ENCODE measurements at regions not wholly inside any gene's neighbourhood (a gene's known extent, or its start where the extent isn't known, plus 50 kb on each side); places are given as distances from the start of the nearest gene placed in this dataset.
"Not testable (repeated sequence)": the region's sequence is repeated elsewhere in the genome, so short reads cannot be mapped to it uniquely, and the experiment has no call there.

- DNase-seq, result no peak
These were observed 105.9 kb downstream of the OTOL1 start for GRCh38 chr3:161602475-161602874.

- no peak for DNase-seq
These were observed 106.3 kb downstream of the OTOL1 start for GRCh38 chr3:161602918-161603317.

- no peak for DNase-seq
These were observed 110.4 kb downstream of the OTOL1 start for GRCh38 chr3:161607056-161607455.

- no peak for DNase-seq
These were observed 122.7 kb downstream of the OTOL1 start for GRCh38 chr3:161619351-161619750.

- DNase-seq, result peak; percentile 3
These were observed 134.2 kb downstream of the OTOL1 start for GRCh38 chr3:161630794-161631193.

GRCh38 chr3:161631536-161631935 lies 134.9 kb downstream of the OTOL1 start:
- no peak for DNase-seq

- no peak for DNase-seq
These were observed 141.0 kb downstream of the OTOL1 start for GRCh38 chr3:161637559-161637958.

GRCh38 chr3:161639095-161639494 lies 142.5 kb downstream of the OTOL1 start:
- not testable (repeated sequence) for DNase-seq

GRCh38 chr3:161640181-161640580 lies 143.6 kb downstream of the OTOL1 start:
- DNase-seq, result no peak

- no peak for DNase-seq
These were observed 144.7 kb downstream of the OTOL1 start for GRCh38 chr3:161641287-161641686.

- DNase-seq, result no peak
These were observed 148.5 kb downstream of the OTOL1 start for GRCh38 chr3:161644891-161645635.

GRCh38 chr3:161647936-161648470 lies 151.4 kb downstream of the OTOL1 start:
- no peak for DNase-seq

- no peak for DNase-seq
These were observed 153.4 kb downstream of the OTOL1 start for GRCh38 chr3:161649900-161650484.

GRCh38 chr3:161657786-161658185 lies 161.2 kb downstream of the OTOL1 start:
- DNase-seq, result no peak

- no peak for DNase-seq
These were observed 174.5 kb downstream of the OTOL1 start for GRCh38 chr3:161671141-161671540.

- DNase-seq, result no peak
These were observed 175.9 kb downstream of the OTOL1 start for GRCh38 chr3:161672478-161672877.

- DNase-seq, result no peak
These were observed 177.3 kb downstream of the OTOL1 start for GRCh38 chr3:161673866-161674265.

GRCh38 chr3:161674402-161674801 lies 177.8 kb downstream of the OTOL1 start:
- no peak for DNase-seq

GRCh38 chr3:161681831-161682230 lies 185.2 kb downstream of the OTOL1 start:
- DNase-seq, result not testable (repeated sequence)

- DNase-seq, result peak; percentile 4
These were observed 186.1 kb downstream of the OTOL1 start for GRCh38 chr3:161682715-161683114.

GRCh38 chr3:161689584-161690298 lies 193.1 kb downstream of the OTOL1 start:
- no peak for DNase-seq

- no peak for DNase-seq
These were observed 193.7 kb downstream of the OTOL1 start for GRCh38 chr3:161690299-161690620.

- DNase-seq, result no peak
These were observed 195.1 kb downstream of the OTOL1 start for GRCh38 chr3:161691677-161692076.

Measured in fibroblast of skin of back (primary cell).